Stimulated activated naive CD8-positive, alpha-beta T cell treated with anti-CD3 and anti-CD28 coated beads, Interleukin-15, amount 100 ng/mL, for 72 hours (primary cell): ENCODE measurements at regions not wholly inside any gene's neighbourhood (a gene's known extent, or its start where the extent isn't known, plus 50 kb on each side); places are given as distances from the start of the nearest gene placed in this dataset.

Experiments
- ATAC-seq: fragments of 150-1000 bp; cut with Tn5 transposase; 2 replicates; pipeline ENCODE4 v1.10.0; 2021; ENCODE audit warnings: mild to moderate bottlenecking, moderate library complexity
- DNase-seq, 2 donors: peaks; one replicate each; pipeline ENCODE4 v3.0.0; 2021 to 2022
- H3K27ac Mint-ChIP-seq, 2 donors: one replicate each; pipeline ENCODE4 v1.8.0; 2022; ENCODE audit warnings: mild to moderate bottlenecking in 2 of 2, mixed read lengths in 2 of 2, moderate library complexity in 2 of 2
- H3K27me3 Mint-ChIP-seq: one replicate; pipeline ENCODE4 v1.8.0; 2022; ENCODE audit warnings: mixed read lengths
- H3K4me1 Mint-ChIP-seq: one replicate; pipeline ENCODE4 v1.8.0; 2022; ENCODE audit warnings: mild to moderate bottlenecking, mixed read lengths
- H3K4me3 Mint-ChIP-seq, 2 donors: one replicate each; pipeline ENCODE4 v1.8.0; 2022; ENCODE audit warnings: mild to moderate bottlenecking in 2 of 2, mixed read lengths in 2 of 2, moderate library complexity in 1 of 2
- H3K9me3 Mint-ChIP-seq, 2 donors: one replicate each; pipeline ENCODE4 v1.8.0; 2022; ENCODE audit warnings: mixed read lengths in 2 of 2

- H3K4me3 Mint-ChIP-seq = no peak overlapping the region
- no peak overlapping the region for H3K27ac Mint-ChIP-seq
- no peaks in the 10 kb centered on the region for H3K4me1 Mint-ChIP-seq
- H3K27me3 Mint-ChIP-seq = no peaks in the 10 kb centered on the region
- peaks cover 0 to 5% of the 10 kb centered on the region in 2 donors for H3K9me3 Mint-ChIP-seq
- DNase-seq (no peak), ATAC-seq (no peak)
Observed at GRCh38 chr4:178351185-178351584, 908.9 kb upstream of the AGA start.

- H3K27me3 Mint-ChIP-seq = no peaks in the 10 kb centered on the region
- no peaks in the 10 kb centered on the region for H3K4me1 Mint-ChIP-seq
- DNase-seq (no peak), ATAC-seq (no peak)
- H3K27ac Mint-ChIP-seq = no peak overlapping the region
- H3K9me3 Mint-ChIP-seq = peaks cover 0 to 12% of the 10 kb centered on the region in 2 donors
- H3K4me3 Mint-ChIP-seq = no peak overlapping the region
Observed at GRCh38 chr4:178356725-178357124, 914.5 kb upstream of the AGA start.

- Mint-ChIP-seq H3K27me3 (no peaks in the 10 kb centered on the region), H3K9me3 (peaks cover 4 to 6% of the 10 kb centered on the region in 2 donors), H3K27ac (no peak overlapping the region), H3K4me1 (no peaks in the 10 kb centered on the region), H3K4me3 (no peak overlapping the region)
- DNase-seq (no peak), ATAC-seq (no peak)
Observed at GRCh38 chr4:178385481-178385880, 943.2 kb upstream of the AGA start.

- no peaks in the 10 kb centered on the region for H3K27me3 Mint-ChIP-seq
- ATAC-seq = no peak
- H3K4me1 Mint-ChIP-seq = no peaks in the 10 kb centered on the region
- no peak for DNase-seq
- no peak overlapping the region for H3K27ac Mint-ChIP-seq
- H3K4me3 Mint-ChIP-seq = no peak overlapping the region
- H3K9me3 Mint-ChIP-seq = peaks cover 4 to 6% of the 10 kb centered on the region in 2 donors
Observed at GRCh38 chr4:178387756-178388155, 945.5 kb upstream of the AGA start.

- Mint-ChIP-seq H3K9me3 (peaks cover 8% of the 10 kb centered on the region in 2 donors), H3K4me3 (no peak overlapping the region), H3K4me1 (no peaks in the 10 kb centered on the region), H3K27ac (no peak overlapping the region), H3K27me3 (no peaks in the 10 kb centered on the region)
- ATAC-seq (no peak), DNase-seq (no peak)
Observed at GRCh38 chr4:178395798-178396197, 953.6 kb upstream of the AGA start.

GRCh38 chr4:178412455-178412854 lies 970.2 kb upstream of the AGA start:
- no peaks in the 10 kb centered on the region for H3K4me1 Mint-ChIP-seq
- ATAC-seq = no peak
- no peaks in the 10 kb centered on the region for H3K27me3 Mint-ChIP-seq

GRCh38 chr4:178414042-178414441 lies 971.8 kb upstream of the AGA start:
- ATAC-seq (no peak), DNase-seq (no peak)
- H3K4me1 Mint-ChIP-seq = no peaks in the 10 kb centered on the region
- H3K27ac Mint-ChIP-seq = no peak overlapping the region
- H3K27me3 Mint-ChIP-seq = no peaks in the 10 kb centered on the region
- H3K4me3 Mint-ChIP-seq = no peak overlapping the region
- no peaks in the 10 kb centered on the region for H3K9me3 Mint-ChIP-seq

More at GRCh38 chr4:178412455-178412854, 970.2 kb upstream of the AGA start:
- no peak overlapping the region for H3K4me3 Mint-ChIP-seq
- peaks cover 0 to 4% of the 10 kb centered on the region in 2 donors for H3K9me3 Mint-ChIP-seq
- no peak for DNase-seq
- no peak overlapping the region for H3K27ac Mint-ChIP-seq

- H3K4me3 Mint-ChIP-seq = no peak overlapping the region
- DNase-seq = no peak
- no peaks in the 10 kb centered on the region for H3K4me1 Mint-ChIP-seq
- H3K27ac Mint-ChIP-seq = no peak overlapping the region
- H3K27me3 Mint-ChIP-seq = no peaks in the 10 kb centered on the region
- no peaks in the 10 kb centered on the region for H3K9me3 Mint-ChIP-seq
- ATAC-seq = no peak
Observed at GRCh38 chr4:178414881-178415446, 972.7 kb upstream of the AGA start.

GRCh38 chr4:178415925-178416324 lies 973.7 kb upstream of the AGA start:
- no peaks in the 10 kb centered on the region for H3K27me3 Mint-ChIP-seq
- no peak overlapping the region for H3K27ac Mint-ChIP-seq
- no peaks in the 10 kb centered on the region for H3K4me1 Mint-ChIP-seq
- H3K4me3 Mint-ChIP-seq = no peak overlapping the region
- ATAC-seq = no peak
- H3K9me3 Mint-ChIP-seq = no peaks in the 10 kb centered on the region
- DNase-seq = no peak

GRCh38 chr4:178423366-178423765 lies 981.1 kb upstream of the AGA start:
- H3K27me3 Mint-ChIP-seq = no peaks in the 10 kb centered on the region
- peaks cover 3 to 9% of the 10 kb centered on the region in 2 donors for H3K9me3 Mint-ChIP-seq
- no peaks in the 10 kb centered on the region for H3K4me1 Mint-ChIP-seq
- no peak for DNase-seq
- no peak overlapping the region for H3K4me3 Mint-ChIP-seq
- no peak overlapping the region for H3K27ac Mint-ChIP-seq
- no peak for ATAC-seq

- H3K4me3 Mint-ChIP-seq = no peak overlapping the region
- H3K27me3 Mint-ChIP-seq = no peaks in the 10 kb centered on the region
- DNase-seq (no peak), ATAC-seq (no peak)
- peaks cover 9 to 10% of the 10 kb centered on the region in 2 donors for H3K9me3 Mint-ChIP-seq
- H3K27ac Mint-ChIP-seq = no peak overlapping the region
- no peaks in the 10 kb centered on the region for H3K4me1 Mint-ChIP-seq
Observed at GRCh38 chr4:178426871-178427270, 984.6 kb upstream of the AGA start.

GRCh38 chr4:178427663-178428062 lies 985.4 kb upstream of the AGA start:
- Mint-ChIP-seq H3K4me1 (no peaks in the 10 kb centered on the region), H3K27ac (no peak overlapping the region), H3K27me3 (no peaks in the 10 kb centered on the region), H3K9me3 (peaks cover 9 to 10% of the 10 kb centered on the region in 2 donors), H3K4me3 (no peak overlapping the region)
- ATAC-seq = no peak
- no peak for DNase-seq

- H3K4me1 Mint-ChIP-seq = no peaks in the 10 kb centered on the region
- DNase-seq (no peak), ATAC-seq (no peak)
Observed at GRCh38 chr4:178448372-178449035, 1006.3 kb upstream of the AGA start.

GRCh38 chr4:178450614-178451013 lies 1008.4 kb upstream of the AGA start:
- Mint-ChIP-seq H3K9me3 (peaks cover 0 to 6% of the 10 kb centered on the region in 2 donors), H3K4me3 (no peak overlapping the region), H3K27me3 (no peaks in the 10 kb centered on the region), H3K4me1 (no peaks in the 10 kb centered on the region), H3K27ac (no peak overlapping the region)
- no peak for ATAC-seq
- DNase-seq = no peak

More at GRCh38 chr4:178448372-178449035, 1006.3 kb upstream of the AGA start:
- H3K9me3 Mint-ChIP-seq = peaks cover 0 to 6% of the 10 kb centered on the region in 2 donors
- H3K4me3 Mint-ChIP-seq = no peak overlapping the region
- H3K27ac Mint-ChIP-seq = no peak overlapping the region
- no peaks in the 10 kb centered on the region for H3K27me3 Mint-ChIP-seq

- Mint-ChIP-seq H3K9me3 (no peaks in the 10 kb centered on the region), H3K27me3 (no peaks in the 10 kb centered on the region), H3K4me1 (no peaks in the 10 kb centered on the region), H3K4me3 (no peak overlapping the region), H3K27ac (no peak overlapping the region)
- ATAC-seq (no peak), DNase-seq (no peak)
Observed at GRCh38 chr4:178453057-178453456, 1010.8 kb upstream of the AGA start.

- ATAC-seq = no peak
- no peaks in the 10 kb centered on the region for H3K27me3 Mint-ChIP-seq
- no peak for DNase-seq
- no peak overlapping the region for H3K27ac Mint-ChIP-seq
- H3K9me3 Mint-ChIP-seq = peaks cover 0 to 2% of the 10 kb centered on the region in 2 donors
- no peak overlapping the region for H3K4me3 Mint-ChIP-seq
- H3K4me1 Mint-ChIP-seq = no peaks in the 10 kb centered on the region
Observed at GRCh38 chr4:178457286-178457685, 1015.0 kb upstream of the AGA start.

- H3K9me3 Mint-ChIP-seq = peaks cover 0 to 7% of the 10 kb centered on the region in 2 donors
- DNase-seq = no peak
- ATAC-seq = no peak
- H3K4me3 Mint-ChIP-seq = no peak overlapping the region
- H3K4me1 Mint-ChIP-seq = no peaks in the 10 kb centered on the region
- H3K27ac Mint-ChIP-seq = no peak overlapping the region
- no peaks in the 10 kb centered on the region for H3K27me3 Mint-ChIP-seq
Observed at GRCh38 chr4:178462710-178463109, 1020.5 kb upstream of the AGA start.
